Neuronal stem cell (in vitro differentiated cells): ENCODE measurements at regions not wholly inside any gene's neighbourhood (a gene's known extent, or its start where the extent isn't known, plus 50 kb on each side); places are given as distances from the start of the nearest gene placed in this dataset.

Source experiments
- DNase-seq: peaks from one replicate; pipeline ENCODE4 v3.0.0-alpha.2; 2013; ENCODE audit warnings: low spot score
- H2AFZ ChIP-seq: one replicate; pipeline ENCODE4 v1.6.1; 2013; ENCODE audit warnings: mild to moderate bottlenecking, low read length, inconsistent platforms
- H2AK5ac ChIP-seq: 2 replicates; pipeline ENCODE4 v1.6.1; 2013; ENCODE audit warnings: low read depth, mild to moderate bottlenecking, inconsistent platforms, low read length, moderate library complexity, mixed read lengths
- H2BK120ac ChIP-seq: 2 replicates; pipeline ENCODE4 v1.6.1; 2013; ENCODE audit warnings: low read depth, mild to moderate bottlenecking, inconsistent platforms, low read length, moderate library complexity, mixed read lengths
- H2BK12ac ChIP-seq: one replicate; pipeline ENCODE4 v1.6.1; 2013; ENCODE audit warnings: low read length, inconsistent platforms
- H2BK15ac ChIP-seq: 2 replicates; pipeline ENCODE4 v1.6.1; 2013; ENCODE audit warnings: mild to moderate bottlenecking, low read length, inconsistent platforms, mixed read lengths
- H2BK5ac ChIP-seq: one replicate; pipeline ENCODE4 v1.6.1; 2013; ENCODE audit warnings: inconsistent platforms, mild to moderate bottlenecking, low read length, moderate library complexity
- H3K14ac ChIP-seq: one replicate; pipeline ENCODE4 v1.6.1; 2013; ENCODE audit warnings: low read length, inconsistent platforms
- H3K18ac ChIP-seq: 2 replicates; pipeline ENCODE4 v1.6.1; 2013; ENCODE audit warnings: low read length, inconsistent platforms
- H3K23ac ChIP-seq: 2 replicates; pipeline ENCODE4 v1.6.1; 2013; ENCODE audit warnings: low read depth, mild to moderate bottlenecking, mixed read lengths, low read length, inconsistent platforms; ENCODE audit not compliant: poor library complexity
- H3K27ac ChIP-seq: replicated peaks from 3 replicates; pipeline ENCODE4 v1.5.1; 2013; ENCODE audit warnings: low read length, inconsistent platforms
- H3K27me3 ChIP-seq, 3 experiments: 2 replicates each; pipeline ENCODE4 v1.6.1; 2013; ENCODE audit warnings: low read length in 3 of 3, mild to moderate bottlenecking in 2 of 3, inconsistent platforms in 1 of 3, low read depth in 1 of 3, mixed read lengths in 1 of 3, moderate library complexity in 1 of 3; ENCODE audit not compliant: control insufficient read depth in 3 of 3, insufficient read depth in 3 of 3
- H3K36me3 ChIP-seq, 2 donors: replicated peaks in 1 of 2; 2 replicates each; pipeline ENCODE4 v1.6.1; 2013; ENCODE audit warnings: low read length in 2 of 2; ENCODE audit not compliant: control insufficient read depth in 2 of 2, insufficient read depth in 2 of 2
- H3K4ac ChIP-seq: 2 replicates; pipeline ENCODE4 v1.6.1; 2013; ENCODE audit warnings: inconsistent platforms, mild to moderate bottlenecking, low read length, moderate library complexity
- H3K4me1 ChIP-seq, 2 donors: 1 replicate in 1 of 2; 2 replicates in 1 of 2; pipeline ENCODE4 v1.6.1; 2013; ENCODE audit warnings: low read length in 2 of 2, low read depth in 1 of 2; ENCODE audit not compliant: control insufficient read depth in 2 of 2, insufficient read depth in 1 of 2
- H3K4me2 ChIP-seq: one replicate; pipeline ENCODE4 v1.6.1; 2013; ENCODE audit warnings: mild to moderate bottlenecking, low read length, inconsistent platforms; ENCODE audit not compliant: insufficient read depth, poor library complexity, severe bottlenecking
- H3K4me3 ChIP-seq, 2 donors: 2 replicates each; pipeline ENCODE4 v1.5.1; 2013; ENCODE audit warnings: low read length in 2 of 2, mild to moderate bottlenecking in 2 of 2, inconsistent platforms in 1 of 2, moderate library complexity in 1 of 2
- H3K79me1 ChIP-seq: one replicate; pipeline ENCODE4 v1.6.1; 2013; ENCODE audit warnings: low read depth, mild to moderate bottlenecking, inconsistent platforms, low read length, moderate library complexity
- H3K9ac ChIP-seq: one replicate; pipeline ENCODE4 v1.6.1; 2013; ENCODE audit warnings: mild to moderate bottlenecking, low read depth, low read length, inconsistent platforms; ENCODE audit not compliant: poor library complexity
- H3K9me3 ChIP-seq, 2 donors: replicated peaks in 1 of 2; 2 replicates each; pipeline versions ENCODE3 to v1.6.1; 2013; ENCODE audit warnings: low read length in 2 of 2, mild to moderate bottlenecking in 2 of 2, inconsistent platforms in 1 of 2, low read depth in 1 of 2, mixed read lengths in 1 of 2, moderate library complexity in 1 of 2; ENCODE audit not compliant: control insufficient read depth in 2 of 2, insufficient read depth in 1 of 2
- H4K8ac ChIP-seq: one replicate; pipeline ENCODE4 v1.6.1; 2013; ENCODE audit warnings: low read depth, mild to moderate bottlenecking, inconsistent platforms, low read length, moderate library complexity
- H4K91ac ChIP-seq: one replicate; pipeline ENCODE4 v1.6.1; 2013; ENCODE audit warnings: low read length, low read depth, mild to moderate bottlenecking, inconsistent platforms; ENCODE audit not compliant: poor library complexity
- WGBS, 2 donors: extraction: QIAGEN DNeasy Blood & Tissue Kit; methylation state at CpG; one replicate each; pipeline ENCODE4 v1.1.7; 2013; ENCODE audit warnings: missing lambda C conversion rate in 2 of 2, mixed read lengths in 1 of 2; ENCODE audit not compliant: insufficient read length in 2 of 2, insufficient replicate concordance in 1 of 2; ENCODE audit errors: extremely low coverage in 2 of 2; 5-methylcytosine and 5-hydroxymethylcytosine counted together

GRCh38 chr12:13697973-13698372 is 283.4 kb downstream of the GRIN2B start:
- Histone ChIP-seq H2AFZ (no peak overlapping the region), H3K9ac (no peak overlapping the region), H2BK12ac (no peak overlapping the region), H3K14ac (no peak overlapping the region), H3K79me1 (no peaks in the 10 kb centered on the region), H3K4ac (no peak overlapping the region), H3K9me3 (peaks cover 0 to 3% of the 10 kb centered on the region in 2 donors), H3K27ac (no peak overlapping the region), H3K27me3 (no peaks in the 10 kb centered on the region), H4K8ac (no peak overlapping the region), H3K18ac (no peak overlapping the region), H3K4me1 (peaks cover 0 to 9% of the 10 kb centered on the region in 2 donors), H3K4me3 (no peak overlapping the region), H3K36me3 (no peaks in the 10 kb centered on the region), H3K23ac (no peak overlapping the region), H2BK5ac (no peak overlapping the region), H2AK5ac (no peak overlapping the region), H2BK15ac (no peak overlapping the region), H2BK120ac (no peak overlapping the region), H3K4me2 (no peak overlapping the region), H4K91ac (no peak overlapping the region)
- DNase-seq = no peak
- no CpG with 5 or more reads among the region's 11 CpGs for WGBS, 2 donors

- Histone ChIP-seq H3K4ac (no peak overlapping the region), H3K23ac (no peak overlapping the region), H2BK5ac (no peak overlapping the region), H3K4me3 (no peak overlapping the region), H3K4me2 (no peak overlapping the region), H4K91ac (no peak overlapping the region), H3K4me1 (peaks cover 0 to 4% of the 10 kb centered on the region in 2 donors), H2BK120ac (no peak overlapping the region), H3K79me1 (no peaks in the 10 kb centered on the region), H3K36me3 (no peaks in the 10 kb centered on the region), H3K27ac (no peak overlapping the region), H3K14ac (no peak overlapping the region), H2BK12ac (no peak overlapping the region), H3K9me3 (peaks cover 0 to 3% of the 10 kb centered on the region in 2 donors), H2AK5ac (no peak overlapping the region), H2BK15ac (no peak overlapping the region), H3K9ac (no peak overlapping the region), H4K8ac (no peak overlapping the region), H2AFZ (no peak overlapping the region), H3K18ac (no peak overlapping the region), H3K27me3 (no peaks in the 10 kb centered on the region)
- no CpG with 5 or more reads among the region's 2 CpGs for WGBS, 2 donors
- DNase-seq = no peak
Observed at GRCh38 chr12:13695781-13696180, 285.6 kb downstream of the GRIN2B start.

GRCh38 chr12:13692332-13692731 is 289.1 kb downstream of the GRIN2B start:
- Histone ChIP-seq H3K4me1 (peaks cover 0 to 4% of the 10 kb centered on the region in 2 donors), H2BK12ac (no peak overlapping the region), H3K9ac (no peak overlapping the region), H2AFZ (no peak overlapping the region), H3K36me3 (no peaks in the 10 kb centered on the region), H2AK5ac (no peak overlapping the region), H3K18ac (no peak overlapping the region), H3K27ac (no peak overlapping the region), H3K4me2 (no peak overlapping the region), H3K4ac (no peak overlapping the region), H3K79me1 (no peaks in the 10 kb centered on the region), H2BK5ac (no peak overlapping the region), H3K4me3 (no peak overlapping the region), H3K9me3 (peaks cover 0 to 3% of the 10 kb centered on the region in 2 donors), H4K8ac (no peak overlapping the region), H4K91ac (no peak overlapping the region), H2BK15ac (no peak overlapping the region), H3K23ac (no peak overlapping the region), H2BK120ac (no peak overlapping the region), H3K14ac (no peak overlapping the region), H3K27me3 (no peaks in the 10 kb centered on the region)
- WGBS, 2 donors = no CpG with 5 or more reads among the region's 4 CpGs
- no peak for DNase-seq

- no peak overlapping the region for H2AFZ ChIP-seq
- H2BK5ac ChIP-seq = no peak overlapping the region
- H3K14ac ChIP-seq = no peak overlapping the region
- H3K36me3 ChIP-seq = no peaks in the 10 kb centered on the region
- H3K4me2 ChIP-seq = no peak overlapping the region
- H3K27me3 ChIP-seq = no peaks in the 10 kb centered on the region
- no peak overlapping the region for H4K91ac ChIP-seq
- peaks cover 0 to 3% of the 10 kb centered on the region in 2 donors for H3K9me3 ChIP-seq
- no peak overlapping the region for H3K18ac ChIP-seq
- no peak overlapping the region for H3K23ac ChIP-seq
- DNase-seq = no peak
- H3K79me1 ChIP-seq = no peaks in the 10 kb centered on the region
- H2BK15ac ChIP-seq = no peak overlapping the region
- H2BK12ac ChIP-seq = no peak overlapping the region
- H3K4ac ChIP-seq = no peak overlapping the region
- H3K4me1 ChIP-seq = peaks cover 0 to 4% of the 10 kb centered on the region in 2 donors
- no CpG with 5 or more reads among the region's 1 CpG for WGBS, 2 donors
- no peak overlapping the region for H3K9ac ChIP-seq
- no peak overlapping the region for H3K27ac ChIP-seq
- no peak overlapping the region for H2BK120ac ChIP-seq
- no peak overlapping the region for H2AK5ac ChIP-seq
- H3K4me3 ChIP-seq = no peak overlapping the region
- no peak overlapping the region for H4K8ac ChIP-seq
Observed at GRCh38 chr12:13691598-13691997, 289.8 kb downstream of the GRIN2B start.
